HG03354 (cell line): ENCODE measurements at regions not wholly inside any gene's neighbourhood (a gene's known extent, or its start where the extent isn't known, plus 50 kb on each side); places are given as distances from the start of the nearest gene placed in this dataset.

ENCODE experiments used
- ATAC-seq: cut with Tn5 transposase; IDR thresholded peaks from one replicate; pipeline ENCODE4 v1.9.1; 2021; ENCODE audit warnings: mild to moderate bottlenecking; ENCODE audit not compliant: unreplicated experiment, poor library complexity, severe bottlenecking

- no peak for ATAC-seq
Observed at GRCh38 chr17:73799781-73800627, 155.8 kb upstream of the SDK2 start.

- no peak for ATAC-seq
Observed at GRCh38 chr17:73800893-73801292, 156.6 kb upstream of the SDK2 start.

GRCh38 chr17:73801455-73802100 is 157.3 kb upstream of the SDK2 start:
- no peak for ATAC-seq

- no peak for ATAC-seq
Observed at GRCh38 chr17:73802314-73802713, 158.1 kb upstream of the SDK2 start.

GRCh38 chr17:73802871-73803270 is 158.6 kb upstream of the SDK2 start:
- no peak for ATAC-seq

- no peak for ATAC-seq
Observed at GRCh38 chr17:73803964-73804435, 159.8 kb upstream of the SDK2 start.

GRCh38 chr17:73806768-73807167 is 162.5 kb upstream of the SDK2 start:
- no peak for ATAC-seq

GRCh38 chr17:73813201-73813600 is 169.0 kb upstream of the SDK2 start:
- no peak for ATAC-seq

GRCh38 chr17:73814075-73814474 is 169.8 kb upstream of the SDK2 start:
- no peak for ATAC-seq

- ATAC-seq: no peak
Observed at GRCh38 chr17:73815474-73815873, 171.2 kb upstream of the SDK2 start.

GRCh38 chr17:73819440-73820395 is 175.5 kb upstream of the SDK2 start:
- ATAC-seq: no peak

GRCh38 chr17:73820686-73821448 is 176.6 kb upstream of the SDK2 start:
- ATAC-seq: no peak

GRCh38 chr17:73821665-73822064 is 177.4 kb upstream of the SDK2 start:
- no peak for ATAC-seq

- ATAC-seq: no peak
Observed at GRCh38 chr17:73822371-73822770, 178.1 kb upstream of the SDK2 start.

GRCh38 chr17:73823684-73824083 is 179.4 kb upstream of the SDK2 start:
- no peak for ATAC-seq

- ATAC-seq: no peak
Observed at GRCh38 chr17:73824321-73824720, 180.1 kb upstream of the SDK2 start.

- no peak for ATAC-seq
Observed at GRCh38 chr17:73826181-73826871, 182.1 kb upstream of the SDK2 start.

- no peak for ATAC-seq
Observed at GRCh38 chr17:73826872-73827228, 182.6 kb upstream of the SDK2 start.
